Activated naive CD8-positive, alpha-beta T cell treated with anti-CD3 and anti-CD28 coated beads, Interleukin-2, amount 10 ng/mL, durations not matched to agents 7 days and 5 days (primary cell): ENCODE measurements at regions not wholly inside any gene's neighbourhood (a gene's known extent, or its start where the extent isn't known, plus 50 kb on each side); places are given as distances from the start of the nearest gene placed in this dataset.
"Not testable (repeated sequence)": the region's sequence is repeated elsewhere in the genome, so short reads cannot be mapped to it uniquely, and the experiment has no call there.

ENCODE experiments used
- ATAC-seq: fragments of 150-1000 bp; cut with Tn5 transposase; one replicate; pipeline ENCODE4 v1.10.0; 2021; ENCODE audit warnings: low read depth, moderate library complexity
- POLR2A ChIA-PET: fragments of 350-600 bp; sonication (Branson Sonifier 250); formaldehyde crosslinking; loops from one replicate; lab custom pipeline; 2021; ENCODE audit warnings: antibody characterized with exemption; lab: Charles Lee
- DNase-seq: peaks from one replicate; pipeline ENCODE4 v3.0.0; 2021
- H3K27ac Mint-ChIP-seq: one replicate; pipeline ENCODE4 v1.8.0; 2022; ENCODE audit warnings: mild to moderate bottlenecking, mixed read lengths
- H3K27me3 Mint-ChIP-seq: one replicate; pipeline ENCODE4 v1.8.0; 2022; ENCODE audit warnings: mild to moderate bottlenecking, moderate library complexity, mixed read lengths
- H3K36me3 Mint-ChIP-seq: one replicate; pipeline ENCODE4 v1.8.0; 2021; ENCODE audit warnings: mild to moderate bottlenecking, mixed read lengths
- H3K4me1 Mint-ChIP-seq: one replicate; pipeline ENCODE4 v1.8.0; 2021; ENCODE audit warnings: mixed read lengths
- H3K4me3 Mint-ChIP-seq: one replicate; pipeline ENCODE4 v1.8.0; 2022; ENCODE audit warnings: mild to moderate bottlenecking, moderate library complexity, mixed read lengths
- H3K9me3 Mint-ChIP-seq: one replicate; pipeline ENCODE4 v1.8.0; 2021; ENCODE audit warnings: mixed read lengths

DNA sequence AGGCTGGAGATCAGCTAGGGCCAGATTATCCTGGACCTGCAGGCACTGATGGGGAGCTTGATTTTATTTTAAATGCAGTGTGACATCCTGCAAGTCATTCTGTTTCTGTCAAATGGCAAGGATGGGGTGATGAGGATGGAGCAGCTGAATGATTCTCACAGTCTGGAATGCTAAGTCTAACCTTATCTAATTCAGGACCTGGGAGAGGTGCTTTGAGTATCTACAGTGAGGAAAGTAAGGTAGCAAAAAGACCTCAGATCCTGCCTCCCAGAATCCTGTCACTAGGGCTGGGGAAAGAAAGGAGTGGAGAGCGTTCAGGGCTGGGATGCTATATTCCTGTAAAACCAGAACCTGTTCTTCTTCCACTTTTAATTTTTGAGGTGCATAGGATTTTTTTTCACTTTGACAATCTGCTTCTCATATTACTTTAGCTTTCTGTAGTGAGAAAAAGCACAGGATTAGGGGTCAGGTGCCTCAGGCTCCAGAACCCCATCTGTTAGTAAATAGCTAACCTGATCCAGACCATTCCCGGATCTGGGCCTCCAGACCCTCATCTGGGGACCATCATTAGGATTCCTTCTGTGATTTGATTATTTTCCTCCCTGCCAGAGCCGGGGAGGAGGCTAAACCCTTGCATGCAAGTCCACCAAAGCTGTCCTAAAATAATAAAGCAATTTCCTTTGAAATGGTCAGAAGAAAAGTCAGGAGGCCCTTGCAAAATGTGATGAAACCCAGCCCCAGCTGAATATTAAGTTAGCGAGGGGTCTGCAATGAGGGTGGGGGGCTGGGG is 54.7 kb downstream of the ASCL1 start:
- DNase-seq = no peak
- Mint-ChIP-seq H3K4me3 (no peak overlapping the region), H3K36me3 (no peaks in the 10 kb centered on the region), H3K4me1 (no peaks in the 10 kb centered on the region), H3K9me3 (no peaks in the 10 kb centered on the region), H3K27me3 (peaks cover 4% of the 10 kb centered on the region), H3K27ac (no peak overlapping the region)
- no peak for ATAC-seq
- POLR2A ChIA-PET = no interaction called here

DNA sequence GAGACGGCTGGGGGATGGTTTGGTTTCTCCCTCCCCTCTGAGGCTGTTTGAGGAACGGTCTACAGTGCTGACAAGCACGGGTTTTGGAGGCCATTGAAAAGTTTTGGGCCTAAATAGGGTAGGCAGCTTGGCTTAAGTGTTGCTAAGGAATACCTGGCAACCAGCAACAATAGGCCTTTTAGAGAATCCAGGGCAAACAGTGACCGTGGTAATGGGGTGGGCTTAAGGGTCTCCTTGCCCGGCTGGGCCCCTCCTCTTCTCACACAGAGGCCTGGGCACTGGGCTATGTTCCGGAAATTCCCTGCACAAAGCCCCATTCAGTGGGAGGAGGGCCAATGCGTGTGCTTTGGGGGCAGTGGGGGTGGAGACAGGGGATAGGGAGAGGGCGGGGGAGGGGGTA is 55.4 kb downstream of the ASCL1 start:
- H3K27ac Mint-ChIP-seq = no peak overlapping the region
- no peaks in the 10 kb centered on the region for H3K36me3 Mint-ChIP-seq
- no peak overlapping the region for H3K4me3 Mint-ChIP-seq
- no peaks in the 10 kb centered on the region for H3K4me1 Mint-ChIP-seq
- no peaks in the 10 kb centered on the region for H3K9me3 Mint-ChIP-seq
- DNase-seq (no peak), ATAC-seq (no peak)
- POLR2A ChIA-PET = no interaction called here
- H3K27me3 Mint-ChIP-seq = peaks cover 6% of the 10 kb centered on the region

DNA sequence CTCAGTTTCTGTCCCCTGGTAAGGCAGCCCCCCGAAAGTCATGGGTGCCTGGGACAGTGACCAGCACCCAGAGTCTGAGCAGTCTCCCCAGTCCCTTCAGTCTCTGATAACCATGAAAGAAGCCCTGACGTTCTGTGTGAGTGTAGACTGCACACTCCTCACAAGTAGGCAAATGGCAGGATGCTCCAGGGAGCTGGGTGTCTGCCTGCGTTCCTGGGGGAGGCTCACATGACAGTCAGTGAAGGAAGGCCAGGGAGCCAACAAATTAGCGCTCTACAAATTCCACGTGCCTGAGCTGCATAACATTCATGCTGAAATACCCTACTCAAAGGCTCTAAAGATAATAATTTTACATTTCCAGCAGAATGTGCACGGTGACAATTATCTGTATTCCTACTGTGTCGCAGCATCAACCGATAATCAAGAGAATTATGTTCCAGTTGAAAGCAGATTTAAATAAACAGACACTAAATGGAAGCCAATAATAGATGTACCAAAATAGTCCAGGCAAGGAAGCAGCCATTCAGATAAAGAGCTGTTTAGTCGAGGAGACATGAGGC is 56.3 kb downstream of the ASCL1 start:
- Mint-ChIP-seq H3K27me3 (peaks cover 6% of the 10 kb centered on the region), H3K36me3 (no peaks in the 10 kb centered on the region), H3K9me3 (no peaks in the 10 kb centered on the region), H3K4me3 (no peak overlapping the region), H3K27ac (no peak overlapping the region), H3K4me1 (no peaks in the 10 kb centered on the region)
- DNase-seq = no peak
- POLR2A ChIA-PET = no interaction called here
- ATAC-seq = no peak

DNA sequence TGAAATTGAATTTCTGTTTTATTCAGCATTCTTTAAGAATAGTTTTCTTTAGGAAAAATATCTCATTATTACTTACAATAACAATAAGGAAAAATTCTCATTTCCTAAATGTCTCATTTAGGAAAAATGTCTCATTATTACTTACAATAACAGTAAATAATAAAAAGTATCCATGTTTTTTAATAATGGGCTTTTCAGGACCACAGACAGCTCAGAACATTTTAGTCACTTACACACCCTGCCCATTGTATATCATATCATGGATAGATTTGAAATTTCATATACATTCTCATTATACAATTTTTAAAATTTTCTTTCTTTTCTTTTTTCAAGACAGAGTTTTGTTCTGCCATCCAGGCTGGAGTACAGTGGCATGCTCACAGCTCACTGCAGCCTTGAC is 58.9 kb downstream of the ASCL1 start:
- Mint-ChIP-seq H3K27ac (no peak overlapping the region), H3K36me3 (no peaks in the 10 kb centered on the region), H3K4me3 (no peak overlapping the region), H3K9me3 (no peaks in the 10 kb centered on the region), H3K4me1 (no peaks in the 10 kb centered on the region), H3K27me3 (peaks cover 4% of the 10 kb centered on the region)
- POLR2A ChIA-PET = no interaction called here
- no peak for ATAC-seq
- DNase-seq = no peak

DNA sequence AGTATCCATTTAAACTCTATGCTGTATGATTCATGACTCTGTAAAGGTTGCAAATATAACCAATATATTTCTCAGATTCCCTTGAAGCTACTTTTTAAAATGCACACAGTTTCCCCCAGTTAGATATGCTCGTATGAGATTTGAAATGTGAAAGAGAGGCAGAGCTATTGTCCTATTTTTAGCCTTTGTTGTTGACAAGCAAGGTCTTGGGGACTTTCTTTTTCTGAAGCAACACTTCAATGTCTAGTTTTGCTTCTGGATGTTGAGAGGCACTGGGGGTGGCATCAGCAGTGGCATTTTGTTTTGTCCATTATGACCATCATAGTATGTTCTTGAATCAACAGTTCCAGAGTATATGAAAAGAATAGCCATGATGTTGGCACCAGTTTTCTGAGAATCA is 63.4 kb downstream of the ASCL1 start:
- Mint-ChIP-seq H3K27me3 (peaks cover 6% of the 10 kb centered on the region), H3K36me3 (no peaks in the 10 kb centered on the region), H3K4me1 (no peaks in the 10 kb centered on the region), H3K27ac (no peak overlapping the region), H3K9me3 (no peaks in the 10 kb centered on the region), H3K4me3 (no peak overlapping the region)
- POLR2A ChIA-PET = no interaction called here
- no peak for ATAC-seq
- no peak for DNase-seq

DNA sequence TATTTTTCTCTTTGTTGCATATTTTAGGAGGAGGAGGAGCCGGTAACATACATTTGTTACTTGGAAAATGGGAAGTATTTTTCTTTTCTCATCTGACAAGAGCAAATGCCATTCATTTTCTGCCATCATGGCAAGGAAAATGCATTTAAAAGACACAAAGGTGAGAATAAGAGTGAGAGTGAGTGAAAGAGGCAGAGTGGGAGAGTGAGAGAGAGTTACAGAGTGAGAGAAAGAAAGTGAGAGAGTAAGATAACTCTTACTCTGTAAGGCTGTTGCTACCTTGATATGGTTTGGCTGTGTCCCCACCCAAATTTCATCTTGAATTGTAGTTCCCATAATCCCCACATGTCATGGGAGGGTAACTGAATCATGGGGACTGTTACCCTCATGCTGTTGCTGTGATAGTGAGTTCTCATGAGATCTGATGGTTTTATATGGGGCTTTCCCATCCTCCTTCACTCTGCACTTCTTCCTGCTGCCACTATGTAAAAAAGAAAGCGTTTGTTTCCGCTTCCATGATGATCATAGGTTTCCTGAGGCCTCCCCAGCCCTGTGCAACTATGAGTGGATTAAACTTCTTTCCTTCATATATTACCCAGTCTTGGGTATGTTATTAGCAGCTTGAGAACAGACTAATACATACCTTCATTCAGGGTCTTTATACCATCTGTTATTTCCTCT is 64.2 kb downstream of the ASCL1 start:
- Mint-ChIP-seq H3K9me3 (no peaks in the 10 kb centered on the region), H3K4me3 (no peak overlapping the region), H3K4me1 (no peaks in the 10 kb centered on the region), H3K27ac (no peak overlapping the region), H3K36me3 (no peaks in the 10 kb centered on the region), H3K27me3 (peaks cover 6% of the 10 kb centered on the region)
- DNase-seq (no peak), ATAC-seq (no peak)
- POLR2A ChIA-PET = no interaction called here

DNA sequence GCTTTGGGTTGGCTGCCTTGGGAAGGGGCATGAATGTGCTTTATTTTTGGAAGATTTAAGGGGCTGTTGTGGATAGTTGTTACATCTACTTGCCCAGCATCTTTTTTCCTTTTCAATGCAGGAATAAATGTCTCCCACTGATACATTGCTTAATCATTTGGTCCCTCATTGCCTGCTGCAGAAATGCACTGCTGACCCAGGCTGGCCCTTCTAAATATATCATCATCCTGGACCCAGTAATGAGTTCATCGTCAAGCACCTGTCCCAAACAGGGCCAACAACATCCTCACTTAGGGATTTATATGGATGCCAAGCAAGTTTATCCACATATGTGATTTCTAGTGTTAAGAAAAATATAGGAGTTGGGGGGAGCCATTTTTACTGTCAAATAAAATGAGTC is 67.2 kb downstream of the ASCL1 start:
- H3K4me3 Mint-ChIP-seq = no peak overlapping the region
- peaks cover 3% of the 10 kb centered on the region for H3K27me3 Mint-ChIP-seq
- POLR2A ChIA-PET = no interaction called here
- no peaks in the 10 kb centered on the region for H3K9me3 Mint-ChIP-seq
- H3K27ac Mint-ChIP-seq = no peak overlapping the region
- ATAC-seq (no peak), DNase-seq (no peak)
- no peaks in the 10 kb centered on the region for H3K36me3 Mint-ChIP-seq
- H3K4me1 Mint-ChIP-seq = no peaks in the 10 kb centered on the region

DNA sequence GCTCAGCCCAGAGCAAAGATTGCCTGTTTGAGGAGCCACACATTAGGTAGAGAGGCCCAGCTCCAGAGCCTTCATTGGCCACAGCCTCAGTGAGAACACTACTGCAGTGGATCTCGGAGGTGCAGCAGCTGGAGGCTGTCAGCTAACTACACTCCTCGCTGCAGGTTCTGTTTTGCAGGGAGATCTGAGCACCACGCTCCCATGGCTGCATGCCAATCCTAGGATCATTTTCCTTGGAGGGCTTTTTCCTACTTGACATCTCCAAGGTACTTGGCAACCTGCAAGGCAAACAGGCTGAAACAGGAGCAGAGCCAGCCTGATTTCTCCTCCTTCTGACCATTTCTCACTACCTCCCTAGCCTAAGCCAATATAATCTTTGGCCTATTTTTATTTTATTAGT is 69.2 kb downstream of the ASCL1 start:
- POLR2A ChIA-PET, H3K9me3 Mint-ChIP-seq, ATAC-seq, H3K27ac Mint-ChIP-seq, H3K36me3 Mint-ChIP-seq, DNase-seq, H3K4me1 Mint-ChIP-seq, H3K27me3 Mint-ChIP-seq, H3K4me3 Mint-ChIP-seq: not testable (repeated sequence)

DNA sequence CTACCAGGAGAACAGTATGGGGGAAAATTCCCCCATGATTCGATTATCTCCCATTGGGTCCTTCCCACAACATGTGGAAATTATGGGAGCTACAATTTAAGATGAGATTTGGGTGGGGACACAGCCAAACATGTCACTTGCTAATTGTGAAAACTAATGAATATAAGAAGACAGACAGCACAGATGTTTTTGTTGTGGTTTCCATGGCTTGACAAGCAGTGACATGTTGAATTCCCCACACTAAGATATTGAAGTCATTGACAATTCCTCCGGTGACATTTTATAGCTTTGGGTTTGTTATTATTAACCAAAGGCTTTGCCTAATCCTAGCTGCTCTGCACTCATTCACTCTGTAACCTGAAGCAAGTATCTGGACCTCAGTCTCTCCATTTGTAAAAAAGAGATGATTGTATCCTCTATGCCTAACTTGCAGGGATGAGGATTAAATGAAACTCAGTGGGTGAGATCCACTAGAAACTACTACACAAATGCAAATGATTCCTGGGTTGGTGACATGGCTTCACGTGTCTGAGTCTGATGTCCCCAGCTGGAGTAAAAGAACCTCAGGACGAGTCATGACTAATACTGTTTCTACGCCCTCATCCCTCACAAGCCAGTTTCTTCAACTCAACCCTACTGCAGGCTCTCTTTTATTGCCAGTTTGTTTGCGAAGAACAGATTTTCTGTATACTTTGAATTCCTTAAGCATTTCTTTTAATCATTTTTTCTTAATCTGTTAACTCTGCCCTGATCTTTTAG is 71.6 kb downstream of the ASCL1 start:
- POLR2A ChIA-PET = no interaction called here
- ATAC-seq (no peak), DNase-seq (no peak)
- H3K27ac Mint-ChIP-seq = no peak overlapping the region
- H3K4me3 Mint-ChIP-seq = no peak overlapping the region
- H3K27me3 Mint-ChIP-seq = peaks cover 2% of the 10 kb centered on the region
- H3K9me3 Mint-ChIP-seq = peaks cover 2% of the 10 kb centered on the region
- no peaks in the 10 kb centered on the region for H3K36me3 Mint-ChIP-seq
- no peaks in the 10 kb centered on the region for H3K4me1 Mint-ChIP-seq

DNA sequence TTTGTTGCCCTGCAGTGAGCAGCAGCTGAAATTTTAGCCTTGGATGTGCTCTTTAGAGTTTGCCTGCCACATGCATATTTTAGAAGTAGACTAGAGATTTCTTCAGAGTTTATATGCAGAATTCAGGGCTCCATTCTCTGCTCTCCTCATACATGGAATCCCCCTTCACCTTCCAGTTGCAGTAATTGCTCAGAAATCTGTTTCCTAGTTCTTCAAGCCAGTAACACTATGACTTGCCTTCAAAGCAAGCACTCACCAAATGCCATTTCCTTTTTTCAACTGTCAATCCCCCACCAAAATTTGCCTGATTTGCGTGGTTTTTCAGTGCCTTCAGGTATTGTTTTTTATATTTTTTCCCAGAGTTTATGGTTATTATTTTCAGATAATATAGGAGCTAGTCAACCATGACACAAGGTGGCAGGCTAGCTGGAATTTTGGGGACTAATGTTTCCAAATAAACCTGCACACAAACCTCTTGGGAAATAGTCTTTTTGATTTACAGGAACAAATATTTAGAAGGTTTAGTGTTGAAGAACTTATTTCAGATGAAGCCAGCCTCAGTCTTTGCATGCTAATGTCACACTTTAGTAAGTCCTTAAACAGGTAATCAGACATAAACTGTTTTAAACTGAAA is 79.2 kb downstream of the ASCL1 start:
- ATAC-seq (no peak), DNase-seq (no peak)
- Mint-ChIP-seq H3K27me3 (peaks cover 4% of the 10 kb centered on the region), H3K27ac (no peak overlapping the region), H3K9me3 (peaks cover 3% of the 10 kb centered on the region), H3K36me3 (no peaks in the 10 kb centered on the region), H3K4me3 (no peak overlapping the region), H3K4me1 (no peaks in the 10 kb centered on the region)
- POLR2A ChIA-PET = no interaction called here

DNA sequence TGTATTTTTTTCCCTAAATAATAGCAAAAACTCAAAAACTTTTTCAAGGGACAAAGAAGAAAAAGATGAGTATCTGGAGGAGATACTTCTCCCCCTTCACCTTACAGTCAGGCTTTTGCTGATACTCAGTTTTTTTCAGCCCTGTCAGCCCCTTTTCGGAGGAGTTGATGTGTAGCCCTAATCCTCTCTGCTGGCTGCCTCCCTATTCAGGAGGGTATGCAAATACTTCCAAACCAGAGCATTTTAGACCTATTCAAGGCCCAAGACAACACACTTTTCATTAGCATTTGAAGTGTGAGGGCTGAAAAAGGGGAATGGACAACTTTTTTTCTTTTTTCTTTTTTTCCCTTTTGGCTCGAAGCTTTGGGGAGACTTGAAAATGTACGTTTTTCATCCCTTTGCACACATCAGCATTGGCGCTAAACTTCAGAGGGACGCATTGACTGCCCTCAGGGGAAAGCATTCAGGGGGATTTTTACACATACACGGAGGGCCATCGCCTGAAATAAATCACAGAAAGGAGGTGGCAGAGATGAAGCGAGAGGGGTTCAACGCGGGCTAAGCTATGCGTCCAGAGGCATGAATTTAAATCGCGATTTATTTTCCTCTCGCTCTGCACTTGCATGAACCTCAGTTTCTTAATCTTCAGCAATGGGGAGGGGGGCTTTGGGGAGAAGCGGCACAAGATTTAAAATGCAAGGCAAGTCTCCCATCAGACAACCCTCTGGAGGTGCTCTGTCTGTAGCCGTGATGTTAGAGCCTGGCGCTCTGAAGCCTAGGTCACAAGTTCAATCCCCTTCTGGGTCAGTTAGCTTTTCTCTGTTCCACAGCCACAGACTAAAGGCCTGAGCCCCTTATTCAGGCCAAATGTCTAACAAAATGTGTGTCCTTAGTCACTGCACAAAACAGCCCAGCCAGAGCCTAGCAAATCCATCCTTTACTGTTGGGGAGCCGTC is 86.3 kb downstream of the ASCL1 start:
- Mint-ChIP-seq H3K36me3 (no peaks in the 10 kb centered on the region), H3K4me1 (no peaks in the 10 kb centered on the region), H3K9me3 (no peaks in the 10 kb centered on the region), H3K27me3 (peaks cover 13% of the 10 kb centered on the region), H3K4me3 (no peak overlapping the region), H3K27ac (no peak overlapping the region)
- DNase-seq = no peak
- no peak for ATAC-seq
- POLR2A ChIA-PET = no interaction called here

DNA sequence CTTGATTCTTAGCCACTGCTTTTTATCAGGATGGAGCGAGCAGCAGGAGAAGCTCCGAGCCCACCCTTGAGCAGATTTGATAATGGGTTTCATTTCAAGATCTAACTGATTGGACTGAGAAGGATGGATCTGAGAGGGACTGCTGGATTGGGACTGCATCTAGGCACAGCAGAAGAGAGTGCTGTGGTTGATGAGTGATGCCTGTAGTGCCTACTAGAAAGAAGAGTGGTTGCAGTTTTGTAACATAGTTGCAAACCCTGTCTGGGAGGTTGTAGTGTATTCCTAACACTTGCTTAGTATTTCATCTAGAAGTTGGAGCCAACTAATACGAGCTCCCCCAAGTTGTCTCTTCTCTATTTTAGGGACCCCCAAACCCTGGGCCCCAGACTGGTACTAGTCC is 88.7 kb downstream of the ASCL1 start:
- Mint-ChIP-seq H3K4me1 (no peaks in the 10 kb centered on the region), H3K27ac (no peak overlapping the region), H3K27me3 (peaks cover 13% of the 10 kb centered on the region), H3K36me3 (no peaks in the 10 kb centered on the region), H3K4me3 (no peak overlapping the region), H3K9me3 (no peaks in the 10 kb centered on the region)
- DNase-seq (no peak), ATAC-seq (no peak)
- POLR2A ChIA-PET = no interaction called here
